ENCODE measurements at regions not wholly inside any gene's neighbourhood (a gene's known extent, or its start where the extent isn't known, plus 50 kb on each side); places are given as distances from the start of the nearest gene placed in this dataset.

- DNase-seq: no peak
Observed at GRCh38 chr17:71910002-71910401, 210.8 kb upstream of the SOX9 start.

GRCh38 chr17:71914042-71914441 lies 206.8 kb upstream of the SOX9 start:
- no peak for DNase-seq

- DNase-seq: no peak
Observed at GRCh38 chr17:71914812-71915211, 206.0 kb upstream of the SOX9 start.

- DNase-seq: no peak
Observed at GRCh38 chr17:71917715-71918114, 203.1 kb upstream of the SOX9 start.

GRCh38 chr17:71919186-71919585 lies 201.6 kb upstream of the SOX9 start:
- no peak for DNase-seq

- DNase-seq: no peak
Observed at GRCh38 chr17:71919896-71920295, 200.9 kb upstream of the SOX9 start.

GRCh38 chr17:71921796-71922195 lies 199.0 kb upstream of the SOX9 start:
- DNase-seq: no peak

GRCh38 chr17:71922439-71922838 lies 198.4 kb upstream of the SOX9 start:
- DNase-seq: no peak

GRCh38 chr17:71926746-71927398 lies 193.9 kb upstream of the SOX9 start:
- DNase-seq: no peak

- no peak for DNase-seq
Observed at GRCh38 chr17:71933306-71933705, 187.5 kb upstream of the SOX9 start.

GRCh38 chr17:71934520-71934919 lies 186.3 kb upstream of the SOX9 start:
- no peak for DNase-seq

GRCh38 chr17:71935341-71935740 lies 185.5 kb upstream of the SOX9 start:
- no peak for DNase-seq

GRCh38 chr17:71936977-71937376 lies 183.8 kb upstream of the SOX9 start:
- DNase-seq: no peak

GRCh38 chr17:71937914-71938313 lies 182.9 kb upstream of the SOX9 start:
- no peak for DNase-seq

GRCh38 chr17:71938340-71939010 lies 182.3 kb upstream of the SOX9 start:
- no peak for DNase-seq

- no peak for DNase-seq
Observed at GRCh38 chr17:71941920-71942319, 178.9 kb upstream of the SOX9 start.

GRCh38 chr17:71942626-71943025 lies 178.2 kb upstream of the SOX9 start:
- DNase-seq: no peak

- DNase-seq: no peak
Observed at GRCh38 chr17:71948703-71949422, 172.0 kb upstream of the SOX9 start.

- no peak for DNase-seq
Observed at GRCh38 chr17:71959154-71959553, 161.7 kb upstream of the SOX9 start.

GRCh38 chr17:71963351-71963750 lies 157.5 kb upstream of the SOX9 start:
- no peak for DNase-seq

GRCh38 chr17:71963791-71964190 lies 157.0 kb upstream of the SOX9 start:
- DNase-seq: no peak

GRCh38 chr17:71964559-71964958 lies 156.3 kb upstream of the SOX9 start:
- DNase-seq: no peak

- DNase-seq: no peak
Observed at GRCh38 chr17:71966055-71966454, 154.8 kb upstream of the SOX9 start.
